ENCODE measurements at regions not wholly inside any gene's neighbourhood (a gene's known extent, or its start where the extent isn't known, plus 50 kb on each side); places are given as distances from the start of the nearest gene placed in this dataset.
"Not testable (repeated sequence)": the region's sequence is repeated elsewhere in the genome, so short reads cannot be mapped to it uniquely, and the experiment has no call there.

- Histone ChIP-seq H3K36me3 (replicated peaks) (no peaks in the 10 kb centered on the region), H3K4me3 (ENCODE audit: low read depth, low read length) (no peak overlapping the region), H3K27ac (no peak overlapping the region), H3K27me3 (replicated peaks) (no peaks in the 10 kb centered on the region)
- TF ChIP-seq CTCF (IDR thresholded peaks at IDR 0.05; ENCODE audit: low read depth, low read length, missing control alignments), result no peak
- in situ Hi-C loops (cut with HindIII; ENCODE audit: low pct_ligation_motif_present, low sequenced_read_pairs), result no loop called here
- no peak for DNase-seq
These were observed 172.7 kb downstream of the PTPRU start for GRCh38 chr1:29408831-29409605.

GRCh38 chr1:29406814-29407213 lies 170.5 kb downstream of the PTPRU start:
- in situ Hi-C loops (cut with HindIII; ENCODE audit: low pct_ligation_motif_present, low sequenced_read_pairs), result no loop called here
- Histone ChIP-seq H3K4me3 (ENCODE audit: low read depth, low read length) (no peak overlapping the region), H3K27me3 (replicated peaks) (no peaks in the 10 kb centered on the region), H3K36me3 (replicated peaks) (no peaks in the 10 kb centered on the region), H3K27ac (no peak overlapping the region)
- no peak for TF ChIP-seq CTCF (IDR thresholded peaks at IDR 0.05; ENCODE audit: low read depth, low read length, missing control alignments)
- no peak for DNase-seq

GRCh38 chr1:29400203-29400602 lies 163.9 kb downstream of the PTPRU start:
- H3K27me3 ChIP-seq (replicated peaks); H3K27ac ChIP-seq; H3K36me3 ChIP-seq (replicated peaks); DNase-seq; in situ Hi-C loops (cut with HindIII; ENCODE audit: low pct_ligation_motif_present, low sequenced_read_pairs); H3K4me3 ChIP-seq (ENCODE audit: low read depth, low read length): not testable (repeated sequence)

GRCh38 chr1:29399465-29399864 lies 163.1 kb downstream of the PTPRU start:
- Histone ChIP-seq H3K27ac (no peak overlapping the region), H3K27me3 (replicated peaks) (no peaks in the 10 kb centered on the region), H3K4me3 (ENCODE audit: low read depth, low read length) (no peak overlapping the region), H3K36me3 (replicated peaks) (no peaks in the 10 kb centered on the region)
- in situ Hi-C loops (cut with HindIII; ENCODE audit: low pct_ligation_motif_present, low sequenced_read_pairs), result no loop called here
- DNase-seq, result no peak
- TF ChIP-seq CTCF (IDR thresholded peaks at IDR 0.05; ENCODE audit: low read depth, low read length, missing control alignments), result no peak

GRCh38 chr1:29398431-29398830 lies 162.1 kb downstream of the PTPRU start:
- in situ Hi-C loops (cut with HindIII; ENCODE audit: low pct_ligation_motif_present, low sequenced_read_pairs), result no loop called here
- no peaks in the 10 kb centered on the region for H3K36me3 ChIP-seq (replicated peaks)
- H3K27ac ChIP-seq, result no peak overlapping the region
- no peak for TF ChIP-seq CTCF (IDR thresholded peaks at IDR 0.05; ENCODE audit: low read depth, low read length, missing control alignments)
- DNase-seq, result no peak
- H3K27me3 ChIP-seq (replicated peaks), result no peaks in the 10 kb centered on the region
- H3K4me3 ChIP-seq (ENCODE audit: low read depth, low read length), result no peak overlapping the region

GRCh38 chr1:29397981-29398380 lies 161.7 kb downstream of the PTPRU start:
- no peak for DNase-seq
- Histone ChIP-seq H3K4me3 (ENCODE audit: low read depth, low read length) (no peak overlapping the region), H3K36me3 (replicated peaks) (no peaks in the 10 kb centered on the region), H3K27ac (no peak overlapping the region), H3K27me3 (replicated peaks) (no peaks in the 10 kb centered on the region)
- in situ Hi-C loops (cut with HindIII; ENCODE audit: low pct_ligation_motif_present, low sequenced_read_pairs), result no loop called here
- no peak for TF ChIP-seq CTCF (IDR thresholded peaks at IDR 0.05; ENCODE audit: low read depth, low read length, missing control alignments)
